Activated CD4-positive, alpha-beta T cell treated with anti-CD3 and anti-CD28 coated beads, Interleukin-2, Interleukin-4, amounts not matched to agents 100 ng/mL and 50 ng/mL, durations not matched to agents 16 hours and 8 hours (primary cell): ENCODE measurements at regions not wholly inside any gene's neighbourhood (a gene's known extent, or its start where the extent isn't known, plus 50 kb on each side); places are given as distances from the start of the nearest gene placed in this dataset.
"Not testable (repeated sequence)": the region's sequence is repeated elsewhere in the genome, so short reads cannot be mapped to it uniquely, and the experiment has no call there.

Experiments
- DNase-seq: peaks from one replicate; pipeline ENCODE4 v3.0.0-alpha.2; 2020; ENCODE audit warnings: low spot score

DNA sequence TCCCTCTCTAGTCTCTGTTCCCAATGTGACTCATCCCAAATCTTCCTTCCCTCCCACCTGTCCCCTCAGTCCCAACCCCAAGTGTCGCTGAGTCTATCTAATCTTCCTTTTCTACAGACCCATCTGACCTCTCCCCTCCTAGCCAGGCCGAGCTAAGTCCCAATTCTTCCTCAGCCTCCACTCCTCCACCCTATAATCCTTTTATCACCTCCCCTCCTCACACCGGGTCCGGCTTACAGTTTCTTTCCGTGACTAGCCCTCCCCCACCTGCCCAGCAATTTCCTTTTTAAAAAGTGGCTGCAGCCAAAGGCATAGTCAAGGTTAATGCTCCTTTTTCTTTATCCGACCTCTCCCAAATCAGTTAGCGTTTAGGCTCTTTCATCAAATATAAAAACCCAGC is 541.0 kb upstream of the CRIM1 start:
- not testable (repeated sequence) for DNase-seq

DNA sequence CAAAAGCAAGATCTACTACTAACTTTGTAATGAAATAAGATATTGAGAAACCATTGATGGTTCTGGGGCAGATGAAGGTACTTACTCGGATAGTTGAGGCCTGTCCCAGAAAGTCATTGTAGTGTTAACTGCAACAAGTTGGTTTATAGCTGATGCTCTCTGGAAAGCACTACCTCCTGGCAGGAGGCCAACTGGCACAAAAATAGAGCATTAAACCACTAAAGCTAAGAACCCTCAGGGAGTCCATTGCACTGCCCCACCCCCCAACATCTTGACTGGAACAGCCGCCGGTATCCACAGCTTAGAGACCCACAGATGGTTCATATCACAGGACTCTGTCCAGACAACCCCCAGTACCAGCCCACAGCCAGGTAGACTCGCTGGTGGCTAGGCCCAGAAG is 552.5 kb upstream of the CRIM1 start:
- no peak for DNase-seq

DNA sequence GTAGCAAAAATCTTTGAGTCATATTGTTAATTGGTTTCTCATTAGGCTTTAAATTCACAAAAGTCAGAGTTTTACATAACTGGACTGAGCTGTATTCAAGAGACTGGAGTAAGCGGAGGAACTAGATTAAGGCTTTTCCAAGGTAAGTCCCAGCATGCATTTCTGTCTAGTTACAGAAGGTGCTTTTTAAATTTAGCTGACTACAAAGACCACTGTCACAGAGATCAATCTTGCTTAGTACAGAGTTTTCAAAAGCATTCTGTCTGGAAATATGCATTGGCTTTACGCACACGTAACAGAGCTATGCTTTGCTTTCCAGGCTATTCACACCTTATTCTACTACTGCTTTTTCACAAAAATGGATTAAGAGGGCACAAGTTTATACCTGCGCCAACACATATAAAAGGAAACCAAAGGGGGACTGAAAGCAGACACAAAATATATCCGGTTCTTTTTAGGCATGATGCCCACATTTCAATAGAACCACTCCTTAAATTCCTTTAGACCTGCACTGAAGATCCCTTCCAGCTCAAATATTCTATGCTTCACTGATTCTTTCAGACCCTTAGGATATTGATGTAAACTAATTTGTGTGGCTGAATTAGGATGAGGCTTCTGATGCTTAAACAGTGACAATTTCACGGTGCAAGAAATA is 560.7 kb upstream of the CRIM1 start:
- no peak for DNase-seq

DNA sequence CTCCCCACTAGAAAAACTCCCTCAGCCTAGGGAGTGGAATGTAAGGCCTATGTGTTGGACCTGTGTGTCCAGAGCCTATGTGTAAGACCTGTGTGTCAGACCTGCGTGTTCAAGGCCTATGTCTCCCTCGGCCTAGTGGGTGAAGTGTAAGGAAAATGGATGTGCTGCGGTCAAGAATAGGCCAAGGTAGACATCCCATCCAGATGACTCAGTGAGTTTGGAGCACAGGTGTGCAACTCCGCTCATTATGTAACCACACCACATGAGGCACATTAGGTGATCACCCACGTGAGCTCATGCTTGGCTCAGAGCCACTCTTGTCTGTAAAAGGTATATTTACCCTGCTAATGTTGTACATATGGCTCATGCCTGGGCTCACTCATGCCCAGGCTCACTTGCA is 565.3 kb upstream of the CRIM1 start:
- DNase-seq: no peak

DNA sequence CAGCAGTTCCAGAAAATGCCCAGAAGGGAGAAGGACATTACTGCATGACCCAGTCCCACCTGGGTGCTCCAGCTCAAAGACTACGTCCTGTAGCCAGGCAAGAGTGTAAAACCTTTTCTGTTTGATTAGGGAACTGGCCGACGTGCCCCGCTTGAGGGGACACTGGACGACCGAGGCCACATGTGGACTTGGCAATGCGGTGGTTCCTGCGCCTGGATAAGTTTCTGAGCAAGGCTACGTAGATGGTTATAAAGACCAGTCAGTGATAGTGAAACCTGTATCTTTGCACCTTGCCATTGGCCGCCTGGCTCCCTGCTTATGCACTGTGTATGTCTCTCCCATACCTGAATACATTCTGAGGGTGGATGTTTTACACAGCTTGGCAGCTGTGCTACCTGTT is 567.0 kb upstream of the CRIM1 start:
- no peak for DNase-seq

DNA sequence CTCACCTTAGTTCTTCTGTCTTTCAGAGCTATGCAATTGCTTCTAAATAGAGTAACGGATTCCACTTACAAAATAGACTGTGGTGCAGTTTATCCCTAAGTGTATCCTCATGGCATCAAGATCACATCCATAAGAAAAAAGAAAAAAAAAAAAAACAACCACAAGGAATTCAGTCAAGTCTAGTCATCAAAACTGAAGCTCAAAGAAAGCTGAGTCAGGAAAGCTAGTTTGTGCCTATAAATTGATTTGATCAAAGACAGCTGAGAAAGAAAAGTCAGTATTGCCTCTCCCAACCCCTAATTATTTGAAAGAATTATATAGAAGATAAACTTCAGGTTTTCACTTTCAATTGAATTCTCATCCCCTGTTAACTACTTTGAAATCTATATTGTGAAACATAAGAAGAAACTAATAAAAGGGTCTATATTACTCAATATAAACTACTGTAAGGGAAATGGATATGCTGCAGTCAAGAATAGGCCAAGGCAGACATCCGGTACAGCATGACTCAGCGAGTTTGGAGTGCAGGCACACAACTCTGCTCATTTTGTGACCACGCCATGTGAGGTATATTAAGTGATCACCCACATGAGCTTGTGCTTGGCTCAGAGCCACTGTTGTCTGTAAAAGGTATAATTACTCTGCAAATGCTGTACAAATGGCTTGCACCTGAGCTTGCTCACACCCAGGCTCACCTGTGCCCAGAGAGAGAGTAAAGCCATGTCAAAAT is 568.1 kb upstream of the CRIM1 start:
- DNase-seq: no peak

DNA sequence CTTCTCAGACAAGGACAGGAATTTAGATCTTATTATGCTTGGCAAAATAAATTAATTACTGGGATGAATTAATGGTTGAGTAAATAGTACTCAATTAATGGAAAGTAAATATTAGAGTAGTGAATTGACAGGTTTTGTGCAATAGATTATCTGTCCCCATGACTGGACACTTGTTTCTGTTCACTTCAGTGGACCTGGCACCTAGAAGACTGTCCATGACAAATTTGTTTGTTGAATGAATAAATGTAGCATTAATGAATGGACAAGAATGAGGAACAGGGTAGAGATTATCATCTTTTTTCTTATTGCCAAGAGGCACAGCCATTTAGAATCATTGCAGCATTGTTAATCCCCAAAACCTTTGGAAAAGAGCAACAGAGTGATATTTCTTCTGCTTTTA is 570.0 kb upstream of the CRIM1 start:
- no peak for DNase-seq

DNA sequence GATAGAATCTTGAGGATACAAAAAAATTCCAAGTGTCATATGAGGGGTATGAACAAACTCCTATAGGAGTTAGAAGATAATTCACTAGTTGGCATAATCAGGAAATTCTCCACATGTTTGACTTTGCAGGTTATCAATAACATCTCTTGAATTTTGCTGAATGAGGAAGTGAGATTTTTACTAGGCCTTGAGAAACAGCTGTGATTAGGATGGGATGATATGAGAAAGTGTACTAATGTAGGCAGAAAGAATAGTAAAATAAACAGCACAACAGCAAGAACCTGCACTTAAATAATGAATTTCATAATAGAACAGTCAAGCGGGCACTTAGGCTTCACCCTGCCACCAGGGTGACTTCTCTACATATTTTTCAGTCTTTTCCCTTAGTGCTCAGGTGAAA is 570.8 kb upstream of the CRIM1 start:
- no peak for DNase-seq

DNA sequence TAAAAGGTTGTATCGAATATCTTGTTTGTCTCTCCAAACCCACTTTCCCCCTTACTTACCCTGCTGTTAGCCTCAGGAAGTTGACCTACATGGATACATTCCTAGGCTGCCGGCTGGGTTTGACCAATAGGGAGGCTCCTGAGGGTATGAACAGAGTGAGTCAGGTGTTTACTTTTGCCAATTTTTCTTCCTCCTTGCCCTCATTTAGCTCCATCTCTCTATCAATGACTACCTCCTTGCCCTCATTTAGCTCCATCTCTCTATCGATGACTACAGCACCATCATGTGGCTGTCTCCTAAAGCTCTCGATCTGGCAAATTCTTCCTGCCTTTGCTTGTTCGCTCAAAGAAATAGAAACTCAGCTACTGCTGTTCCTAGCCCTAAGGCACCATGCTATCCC is 571.9 kb upstream of the CRIM1 start:
- no peak for DNase-seq

DNA sequence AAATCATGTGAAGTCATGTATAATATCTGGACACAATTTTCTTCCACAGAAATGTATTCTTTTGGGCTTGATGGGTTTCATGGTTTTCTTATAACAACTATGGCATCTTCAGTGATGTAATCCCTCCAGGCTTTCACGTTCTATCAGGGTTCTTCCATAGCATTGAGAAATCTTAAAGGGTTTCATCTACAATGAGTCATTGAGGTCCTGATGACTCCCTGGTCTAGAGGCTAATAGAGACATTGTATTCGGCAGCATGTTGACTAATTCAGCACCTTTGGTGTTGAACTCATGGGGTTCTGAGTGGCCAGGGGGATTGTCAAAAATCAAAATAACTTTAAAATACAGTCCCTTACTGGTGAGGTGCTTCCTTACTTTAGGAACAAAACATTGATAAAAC is 614.0 kb upstream of the CRIM1 start:
- no peak for DNase-seq

DNA sequence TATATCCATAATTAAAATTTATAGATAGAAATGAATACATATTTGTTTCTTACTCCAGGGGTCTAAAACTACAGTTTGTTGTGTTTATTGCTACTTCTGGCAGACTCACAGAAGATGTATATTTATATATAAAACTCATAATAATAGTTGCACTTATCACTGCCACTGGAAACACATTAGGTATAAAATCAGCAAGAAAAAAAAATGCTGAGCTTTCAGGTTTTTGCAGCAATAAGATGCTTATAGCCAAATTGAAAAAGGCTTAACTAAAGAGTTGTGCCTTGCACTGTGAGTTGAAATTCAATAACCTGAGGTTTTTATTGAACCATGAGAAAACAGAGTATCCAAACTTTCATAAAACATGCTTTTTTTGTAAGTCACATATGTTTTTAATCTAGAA is 623.9 kb upstream of the CRIM1 start:
- no peak for DNase-seq

DNA sequence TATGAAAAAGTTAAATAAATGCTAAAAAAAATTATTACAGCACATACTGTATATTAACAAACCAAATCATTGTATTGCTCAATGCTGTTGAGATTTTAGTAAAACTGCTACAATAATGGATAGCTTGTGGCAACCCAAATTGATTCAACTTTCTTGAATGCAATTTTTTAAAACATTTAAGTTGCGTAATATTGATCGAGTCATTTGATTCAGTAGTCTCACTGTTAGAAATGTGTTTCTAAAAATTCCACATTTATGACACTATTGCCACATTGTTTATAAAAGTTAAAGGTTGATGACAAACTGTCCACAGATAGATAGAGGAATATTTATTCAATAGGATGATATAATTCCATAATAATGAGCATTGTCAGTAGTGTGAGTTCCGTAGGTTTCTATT is 640.7 kb upstream of the CRIM1 start:
- no peak for DNase-seq

DNA sequence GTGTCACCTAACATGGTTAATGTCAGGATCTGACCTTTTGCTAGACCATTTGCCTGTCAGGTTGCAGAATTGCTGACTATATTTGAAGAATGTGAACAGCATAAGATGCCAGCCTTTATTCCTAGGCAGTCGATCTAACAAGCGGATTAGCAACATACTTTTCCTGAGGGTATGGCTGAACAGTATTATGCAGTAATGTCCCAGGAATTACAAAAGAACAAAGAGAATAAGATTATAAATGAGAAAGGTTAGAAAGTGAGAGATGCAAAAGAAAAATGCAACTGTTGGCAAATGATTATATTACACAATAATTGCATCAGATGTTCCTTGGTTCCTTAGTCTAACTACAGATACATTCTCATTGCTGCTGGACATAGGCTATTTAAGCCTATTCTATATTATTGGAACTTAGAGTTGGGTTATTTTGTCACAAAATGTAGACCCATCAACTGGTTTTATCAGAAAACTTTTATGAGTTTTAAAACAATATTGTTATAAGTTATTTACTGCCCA is 647.1 kb upstream of the CRIM1 start:
- DNase-seq: no peak

DNA sequence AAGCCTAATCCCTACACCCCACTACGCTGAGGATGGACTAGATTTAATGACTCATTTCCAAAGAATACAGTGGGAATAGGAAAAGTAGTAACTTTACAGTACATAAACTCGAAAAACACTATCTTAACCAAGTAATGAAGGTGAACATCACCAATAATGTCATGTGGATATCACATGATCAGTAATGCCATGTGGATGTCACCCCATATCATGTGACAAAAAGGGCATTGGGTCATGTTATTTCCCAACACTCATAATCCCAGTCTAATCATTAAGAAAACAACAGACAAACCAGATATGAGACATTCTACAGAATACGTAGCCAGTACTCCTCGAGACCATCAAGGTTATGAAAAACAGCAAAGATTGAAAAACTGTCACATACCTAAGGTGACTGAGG is 667.3 kb upstream of the CRIM1 start:
- DNase-seq: no peak

DNA sequence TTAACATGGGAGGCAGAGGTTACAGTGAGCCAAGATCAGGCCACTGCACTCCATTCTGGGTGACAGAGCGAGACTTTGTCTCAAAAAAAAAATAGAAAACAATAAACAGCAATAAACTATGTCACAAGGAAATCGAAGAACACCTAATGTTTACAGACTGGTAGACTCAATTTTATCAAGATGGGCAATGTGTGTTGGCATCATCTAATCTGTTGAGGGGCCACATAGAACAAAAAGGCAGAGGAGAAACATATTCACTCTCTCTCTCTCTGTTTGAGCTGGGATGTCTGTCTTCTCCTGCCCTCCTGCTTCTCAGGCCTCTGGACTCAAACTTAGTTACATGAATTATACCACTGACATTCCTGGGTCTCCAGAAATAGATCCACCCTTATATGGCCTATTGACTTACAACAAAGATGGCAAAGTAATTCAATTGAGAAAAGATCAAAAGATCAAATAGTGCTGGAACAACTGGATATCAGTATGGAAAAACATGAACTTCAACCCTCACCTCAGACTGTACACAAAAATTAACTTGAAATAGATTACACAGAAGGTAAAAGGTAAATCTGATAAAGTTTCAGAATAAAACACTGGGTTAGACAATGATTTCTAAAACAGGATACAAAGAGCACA is 703.8 kb upstream of the CRIM1 start:
- no peak for DNase-seq

DNA sequence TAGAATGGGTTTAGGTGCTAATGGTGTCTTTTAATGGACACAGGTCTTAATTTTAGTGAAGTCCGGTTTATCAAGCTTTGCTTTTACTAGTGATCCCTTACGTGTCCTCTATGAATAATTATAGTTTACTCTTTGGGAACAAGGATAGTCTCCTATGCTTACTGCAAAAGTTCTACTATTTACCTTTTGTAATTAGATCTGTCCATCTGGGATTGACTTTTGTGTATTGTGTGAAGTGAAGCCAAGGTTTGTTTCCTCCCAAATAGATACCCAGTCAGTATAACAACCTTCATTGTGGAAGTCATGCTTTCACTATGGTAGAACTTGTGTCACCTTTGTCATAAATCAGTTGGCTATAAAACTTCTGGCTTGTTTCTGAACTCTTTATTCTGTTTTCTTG is 740.9 kb upstream of the CRIM1 start:
- DNase-seq: no peak

DNA sequence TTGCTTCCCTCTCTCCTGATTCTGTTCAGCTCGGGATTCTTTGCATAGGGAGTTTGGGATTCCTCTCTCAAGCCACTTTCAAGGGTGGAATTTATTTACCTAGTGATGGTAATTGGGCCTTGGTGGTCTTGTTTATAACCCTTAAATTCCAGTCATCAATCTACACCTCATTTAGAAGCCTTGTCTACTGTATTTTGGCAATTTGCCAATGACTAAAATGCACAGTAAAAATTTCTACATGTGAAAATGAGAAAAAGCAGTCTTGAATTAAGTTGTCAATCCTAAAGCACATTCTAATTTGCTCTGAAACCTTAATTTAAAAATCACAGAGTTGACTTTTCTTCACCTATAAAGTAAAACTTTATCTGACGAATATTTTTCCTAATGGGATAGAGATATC is 749.2 kb upstream of the CRIM1 start:
- no peak for DNase-seq

DNA sequence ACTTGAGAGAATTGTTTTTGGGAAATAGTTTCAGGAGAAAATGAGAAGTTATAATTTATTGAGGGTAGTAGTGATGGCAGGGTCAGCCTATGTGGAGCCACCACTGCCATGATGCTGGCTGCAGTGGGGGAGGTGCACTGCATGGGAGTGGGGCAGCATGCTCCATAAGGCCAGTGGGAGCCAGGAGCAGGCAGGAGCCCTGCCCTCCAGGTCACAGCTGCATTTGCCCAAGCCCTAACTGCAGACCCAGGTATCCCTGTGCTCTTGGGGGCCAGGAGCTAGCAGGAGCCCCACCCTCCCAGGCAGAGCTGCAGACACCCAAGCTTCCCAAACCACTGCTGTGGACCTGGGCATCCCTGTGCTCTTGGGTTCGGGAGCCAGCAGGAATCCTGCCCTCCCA is 757.3 kb upstream of the CRIM1 start:
- no peak for DNase-seq

DNA sequence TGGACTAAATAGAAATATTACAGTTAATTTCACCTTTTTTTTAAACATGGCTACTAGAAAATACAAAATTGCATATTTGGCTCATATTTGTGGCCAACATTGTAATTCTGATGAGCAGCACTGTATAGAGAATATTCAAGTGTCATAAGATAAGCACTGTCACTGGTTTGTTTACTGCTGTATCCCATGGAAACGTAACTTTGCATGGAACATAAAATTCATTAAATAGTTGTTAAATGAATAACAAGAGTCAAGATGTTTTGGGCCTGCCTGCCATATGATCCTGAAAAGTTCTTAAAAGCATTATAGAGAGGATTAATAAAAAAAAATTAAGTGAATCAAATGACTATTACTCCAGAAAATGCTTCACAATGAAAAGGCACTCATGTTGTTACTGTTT is 763.7 kb upstream of the CRIM1 start:
- no peak for DNase-seq

DNA sequence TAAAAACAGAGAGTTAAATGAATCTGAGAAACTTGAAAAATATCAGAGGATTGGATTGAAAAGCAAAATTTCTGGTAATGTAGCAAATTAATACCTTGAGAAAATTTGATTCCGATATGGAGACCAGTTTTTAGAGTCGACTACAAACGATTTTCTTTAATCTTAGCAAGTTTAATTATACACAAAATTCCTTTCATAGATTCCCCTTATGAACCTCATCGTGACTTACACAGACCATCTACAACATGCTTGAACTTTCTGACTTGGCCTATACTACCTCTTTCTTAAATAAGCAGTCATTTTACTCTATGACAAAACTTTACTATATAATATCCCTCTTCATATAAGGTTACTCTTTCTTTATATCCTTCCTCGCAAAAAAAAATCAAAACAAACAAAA is 769.6 kb upstream of the CRIM1 start:
- no peak for DNase-seq

DNA sequence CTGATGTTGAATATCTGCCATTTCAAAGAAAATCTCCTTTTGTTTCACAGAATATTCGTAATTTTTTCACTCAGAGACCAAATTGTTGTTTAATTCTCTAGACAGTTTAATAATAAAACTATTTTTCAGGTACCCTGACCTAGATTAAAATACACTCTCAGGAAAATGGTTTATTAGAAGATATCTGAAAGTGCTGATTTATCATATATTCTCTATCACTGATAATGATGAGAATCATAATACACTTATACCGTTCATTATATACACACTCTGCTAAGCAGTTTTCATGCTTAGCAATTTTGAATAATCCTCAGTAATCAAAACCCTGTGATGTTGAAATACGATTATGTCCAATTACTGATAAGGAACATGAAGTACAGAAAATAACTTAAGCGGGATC is 772.9 kb upstream of the CRIM1 start:
- no peak for DNase-seq

DNA sequence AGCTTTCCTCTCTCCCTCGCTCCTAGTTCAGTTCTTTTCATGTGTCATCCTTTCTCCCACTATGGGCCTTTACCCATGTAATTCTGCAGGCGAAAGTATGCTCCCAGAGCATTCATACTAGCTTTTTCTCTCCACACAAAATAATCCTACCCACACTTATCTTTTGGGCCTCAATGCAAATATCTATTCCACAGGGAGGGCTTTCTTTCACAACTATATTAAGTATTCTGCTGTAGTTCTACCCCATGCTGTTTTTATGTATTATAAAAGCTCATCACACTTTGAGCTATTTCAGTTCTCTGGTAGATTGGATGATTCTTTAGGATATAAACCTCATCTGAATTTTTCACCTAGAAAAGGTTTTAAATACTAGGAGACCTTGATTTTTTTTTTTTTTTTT is 774.6 kb upstream of the CRIM1 start:
- DNase-seq: no peak

DNA sequence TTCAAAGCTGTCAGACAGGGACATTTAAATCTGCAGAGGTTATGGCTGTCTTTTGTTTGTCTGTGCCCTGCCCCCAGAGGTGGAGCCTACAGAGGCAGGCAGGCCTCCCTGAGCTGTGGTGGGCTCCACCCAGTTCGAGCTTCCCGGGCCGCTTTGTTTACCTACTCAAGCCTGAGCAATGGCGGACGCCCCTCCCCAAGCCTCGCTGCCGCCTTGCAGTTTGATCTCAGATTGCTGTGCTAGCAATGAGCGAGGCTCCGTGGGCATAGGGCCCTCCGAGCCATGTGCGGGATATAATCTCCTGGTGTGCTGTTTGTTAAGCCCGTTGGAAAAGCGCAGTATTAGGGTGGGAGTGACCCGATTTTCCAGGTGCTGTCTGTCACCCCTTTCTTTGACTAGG is 787.0 kb upstream of the CRIM1 start:
- DNase-seq: not testable (repeated sequence)

DNA sequence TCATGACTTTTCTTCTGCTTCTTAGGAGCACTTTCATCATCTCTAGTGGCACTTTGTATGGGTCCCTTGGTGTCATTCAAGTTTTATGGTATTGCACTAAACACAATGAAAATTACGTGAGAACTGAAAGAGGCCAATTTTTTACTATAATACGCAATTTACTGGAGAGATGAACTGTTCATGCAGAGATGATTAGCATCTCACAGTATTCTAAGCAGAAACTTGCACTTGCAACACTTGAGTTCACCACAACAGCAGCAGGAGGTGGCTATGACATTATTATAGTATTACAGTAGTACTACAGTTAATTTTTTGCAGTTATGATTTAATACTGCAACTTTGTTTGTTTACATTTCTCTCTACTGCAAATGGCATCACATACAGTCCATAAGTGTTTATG is 793.1 kb upstream of the CRIM1 start:
- DNase-seq: no peak
